ENCODE measurements at regions not wholly inside any gene's neighbourhood (a gene's known extent, or its start where the extent isn't known, plus 50 kb on each side); places are given as distances from the start of the nearest gene placed in this dataset.

DNA sequence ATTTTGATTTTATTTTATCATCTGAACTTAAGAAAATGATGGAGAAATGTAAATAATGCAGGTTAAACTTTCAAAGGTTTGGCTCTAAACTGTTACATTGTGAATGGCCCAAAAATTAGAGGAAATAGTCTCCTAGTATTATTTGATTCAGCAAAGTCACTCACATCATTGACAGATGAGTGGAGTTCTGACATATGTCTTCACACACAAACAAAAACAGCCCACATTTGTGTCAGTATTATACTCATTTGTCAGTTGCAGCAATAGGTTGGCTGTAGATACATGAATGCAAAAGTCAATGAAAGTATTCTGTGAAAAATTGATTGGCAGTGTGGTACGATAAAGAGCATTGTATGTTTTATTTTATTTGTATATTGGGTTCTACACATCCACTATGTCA, 108.8 kb upstream of the BMPER start:
- TF ChIP-seq, protein P1, sequence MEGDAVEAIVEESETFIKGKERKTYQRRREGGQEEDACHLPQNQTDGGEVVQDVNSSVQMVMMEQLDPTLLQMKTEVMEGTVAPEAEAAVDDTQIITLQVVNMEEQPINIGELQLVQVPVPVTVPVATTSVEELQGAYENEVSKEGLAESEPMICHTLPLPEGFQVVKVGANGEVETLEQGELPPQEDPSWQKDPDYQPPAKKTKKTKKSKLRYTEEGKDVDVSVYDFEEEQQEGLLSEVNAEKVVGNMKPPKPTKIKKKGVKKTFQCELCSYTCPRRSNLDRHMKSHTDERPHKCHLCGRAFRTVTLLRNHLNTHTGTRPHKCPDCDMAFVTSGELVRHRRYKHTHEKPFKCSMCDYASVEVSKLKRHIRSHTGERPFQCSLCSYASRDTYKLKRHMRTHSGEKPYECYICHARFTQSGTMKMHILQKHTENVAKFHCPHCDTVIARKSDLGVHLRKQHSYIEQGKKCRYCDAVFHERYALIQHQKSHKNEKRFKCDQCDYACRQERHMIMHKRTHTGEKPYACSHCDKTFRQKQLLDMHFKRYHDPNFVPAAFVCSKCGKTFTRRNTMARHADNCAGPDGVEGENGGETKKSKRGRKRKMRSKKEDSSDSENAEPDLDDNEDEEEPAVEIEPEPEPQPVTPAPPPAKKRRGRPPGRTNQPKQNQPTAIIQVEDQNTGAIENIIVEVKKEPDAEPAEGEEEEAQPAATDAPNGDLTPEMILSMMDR (IDR thresholded peaks at IDR 0.05 in 2 of 3, conservative IDR thresholded peaks at IDR 0.05 in 1 of 3; ENCODE audit: borderline replicate concordance in 1 of 3, insufficient read depth in 1 of 3, low read depth in 2 of 3, low read length in 2 of 3): no peak
- TF ChIP-seq EZH2 (IDR thresholded peaks at IDR 0.05) (no peak), CBX3 (IDR thresholded peaks at IDR 0.05; ENCODE audit: low read depth) (no peak), POLR2A (IDR thresholded peaks at IDR 0.05; ENCODE audit: borderline replicate concordance, extremely low read depth, insufficient read depth, insufficient read length) (no peak), SIN3A (IDR thresholded peaks at IDR 0.05; ENCODE audit: low read depth) (no peak), JUND (IDR thresholded peaks at IDR 0.05) (no peak), FOSL1 (IDR thresholded peaks at IDR 0.05; ENCODE audit: low read depth) (no peak), POLR2AphosphoS5 (IDR thresholded peaks at IDR 0.05; ENCODE audit: low read depth, low read length) (no peak), CEBPB (IDR thresholded peaks at IDR 0.05; ENCODE audit: low read depth) (no peak), TCF7L2 (IDR thresholded peaks at IDR 0.05; ENCODE audit: borderline replicate concordance, extremely low read depth, insufficient read depth, insufficient read length) (no peak), YY1 (IDR thresholded peaks at IDR 0.05; ENCODE audit: extremely low read depth, insufficient replicate concordance, low read depth, low read length) (no peak)

All from HCT116 (cell line).